ENCODE measurements at regions not wholly inside any gene's neighbourhood (a gene's known extent, or its start where the extent isn't known, plus 50 kb on each side); places are given as distances from the start of the nearest gene placed in this dataset.

DNA sequence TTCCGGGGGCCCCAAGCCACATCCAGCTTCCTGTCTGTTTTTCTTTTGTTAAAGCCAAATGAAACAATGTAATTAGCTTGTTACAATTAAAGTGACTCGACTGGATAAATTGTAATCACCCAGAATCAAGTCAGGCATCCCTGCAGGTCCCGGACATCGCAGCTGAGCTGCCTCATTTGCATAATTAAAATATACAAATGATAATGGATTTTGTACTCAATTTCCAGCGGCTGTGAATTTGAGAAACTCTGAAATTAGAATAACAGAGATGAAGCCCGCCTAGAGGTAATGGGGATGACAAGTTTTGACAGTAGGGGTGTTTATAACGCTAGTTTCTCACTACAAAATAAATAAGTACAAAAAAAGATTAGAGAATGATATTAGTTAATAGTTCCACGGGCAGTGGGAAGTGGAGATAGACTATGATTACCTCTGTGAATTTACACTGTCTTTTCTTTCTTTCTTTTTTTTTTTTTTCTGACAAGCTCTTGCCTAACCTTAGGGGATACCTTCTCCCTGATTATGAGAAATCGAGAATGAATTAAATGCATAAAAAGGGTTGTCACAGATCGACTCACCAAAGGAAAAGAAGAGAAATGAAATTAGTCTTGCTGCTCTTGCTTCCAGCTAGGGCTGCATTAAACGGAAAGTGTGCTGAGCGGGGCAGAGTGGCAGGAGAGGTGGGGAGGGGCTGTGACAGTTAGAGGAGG, 82.6 kb upstream of the SKOR2 start:
- DNase-seq (ENCODE audit: low read depth) = no peak

DNA sequence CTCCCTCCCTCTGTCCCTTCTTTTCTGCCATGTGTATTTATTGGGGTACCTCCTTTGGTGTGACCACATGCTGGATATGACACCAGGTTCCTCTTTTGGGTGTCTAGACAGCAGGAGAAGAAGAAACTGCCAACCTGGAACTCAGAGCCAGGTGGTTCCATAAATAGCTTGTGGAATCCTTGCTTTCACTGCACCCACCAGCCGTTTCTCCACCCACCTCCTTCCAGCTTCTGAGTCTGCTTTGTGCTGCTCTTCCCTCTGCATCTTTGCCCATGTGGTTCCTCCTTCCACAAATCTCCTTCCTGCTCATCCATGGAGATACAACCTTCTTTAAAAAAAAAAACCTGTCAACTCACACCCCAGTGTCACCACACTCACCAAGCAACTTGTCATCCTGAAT, 80.2 kb upstream of the SKOR2 start:
- no peak for DNase-seq (ENCODE audit: low read depth)

DNA sequence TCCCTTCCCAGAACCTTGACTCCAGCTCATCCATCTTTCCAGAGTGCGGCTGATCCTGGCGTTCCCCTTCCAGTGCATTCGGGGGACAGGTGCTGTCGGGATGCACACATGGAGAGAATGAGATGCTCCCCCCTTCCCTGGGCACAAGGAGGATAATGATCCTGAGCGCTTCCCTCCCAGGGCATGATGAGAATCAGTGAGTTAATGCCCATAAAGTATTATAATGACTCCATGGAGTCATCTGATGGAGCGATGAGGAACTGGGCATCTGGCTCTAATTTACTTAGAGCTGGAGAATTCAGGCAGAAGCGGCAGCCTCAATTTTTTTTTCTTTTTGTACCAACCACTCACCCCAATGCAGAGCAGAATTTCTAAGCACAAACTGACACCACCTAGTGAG, 79.6 kb upstream of the SKOR2 start:
- no peak for DNase-seq (ENCODE audit: low read depth)

DNA sequence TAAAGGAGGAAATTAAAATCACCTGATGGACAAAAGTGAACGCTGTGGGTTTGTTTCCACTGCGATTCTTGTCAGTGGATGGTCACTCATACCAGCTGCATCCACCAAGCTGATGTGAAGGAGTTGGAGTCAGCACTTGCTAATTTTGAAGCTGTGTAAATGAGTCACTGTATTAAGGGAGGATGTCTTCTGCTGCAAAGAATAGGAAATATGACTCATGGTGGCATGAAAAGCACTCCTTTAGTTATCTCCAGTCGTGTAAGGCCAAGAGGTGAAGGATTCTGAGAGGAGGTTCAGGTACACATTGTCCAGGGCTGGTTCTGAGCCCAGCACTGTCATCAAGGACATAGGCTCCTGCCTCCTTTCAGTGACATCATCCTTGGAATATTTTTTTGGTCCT, 71.7 kb upstream of the SKOR2 start:
- DNase-seq (ENCODE audit: low read depth) = no peak

DNA sequence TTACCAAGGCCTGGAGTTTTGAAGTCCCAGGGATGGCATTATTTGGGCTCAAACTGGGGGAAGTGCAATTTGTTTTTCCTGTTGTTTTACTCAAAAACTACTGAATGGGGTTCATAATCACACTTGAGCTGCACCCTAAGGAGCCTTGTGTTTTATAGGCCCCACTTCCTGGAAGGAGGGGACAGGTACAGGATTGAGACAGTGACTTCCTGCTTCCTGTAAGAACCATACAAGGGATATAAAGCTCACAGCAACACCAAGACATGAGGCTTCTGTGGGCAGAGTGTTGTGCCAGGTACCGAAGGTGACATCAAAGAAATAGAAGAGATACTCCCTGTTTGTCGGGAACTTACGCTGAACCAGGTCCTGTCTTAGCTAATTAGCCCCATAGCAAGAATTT, 70.4 kb upstream of the SKOR2 start:
- no peak for DNase-seq (ENCODE audit: low read depth)

DNA sequence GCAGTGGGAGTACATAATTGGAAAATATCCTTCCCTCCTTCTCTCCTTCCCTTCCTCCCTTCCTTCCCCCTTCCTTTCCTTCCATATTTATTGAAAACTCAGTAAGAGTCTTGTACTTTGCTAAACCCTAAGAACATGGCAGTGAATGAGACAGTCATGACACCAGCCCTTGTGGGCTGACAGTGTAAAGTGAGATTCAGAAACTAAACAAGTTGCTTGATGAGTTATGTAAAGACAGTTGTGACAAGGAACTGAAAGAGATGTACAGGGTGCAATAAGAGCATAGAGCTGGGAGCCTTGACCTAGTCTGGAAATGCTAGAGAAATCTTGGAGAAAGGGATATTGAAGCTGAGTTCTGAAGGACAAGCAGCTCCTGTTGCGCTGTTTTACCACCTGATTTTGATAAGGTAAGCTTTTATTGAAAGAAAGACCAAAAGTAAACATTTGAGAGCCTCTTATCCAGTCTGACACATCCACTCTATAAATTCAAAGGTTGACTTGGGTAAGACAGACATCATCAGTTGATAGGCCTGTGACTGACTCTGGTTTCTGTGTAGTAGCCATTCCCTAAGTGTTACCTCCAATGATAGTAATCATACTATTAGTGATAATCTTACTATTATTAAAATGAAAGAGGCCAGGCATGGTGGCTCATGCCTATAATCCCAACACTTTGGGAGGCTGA, 66.5 kb upstream of the SKOR2 start:
- DNase-seq (ENCODE audit: low read depth) = no peak

DNA sequence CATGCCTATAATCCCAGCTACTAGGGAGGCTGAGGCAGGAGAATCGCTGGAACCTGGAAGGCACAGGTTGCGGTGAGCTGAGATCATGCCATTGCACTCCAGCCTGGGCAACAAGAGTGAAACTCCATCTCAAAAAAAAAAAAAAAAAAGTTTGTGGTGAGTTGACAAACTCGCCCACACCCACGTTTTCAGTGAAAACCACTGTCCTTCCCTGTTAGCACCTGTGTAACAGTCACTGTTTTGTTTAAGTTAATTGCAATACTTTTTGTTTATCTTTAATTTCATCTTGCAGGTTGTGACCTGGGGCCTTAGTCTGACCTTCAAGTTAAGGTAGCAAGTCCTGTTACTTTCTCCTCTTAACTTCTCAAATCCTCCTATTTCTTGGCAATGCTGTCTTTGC, 65.5 kb upstream of the SKOR2 start:
- DNase-seq (ENCODE audit: low read depth) = no peak

DNA sequence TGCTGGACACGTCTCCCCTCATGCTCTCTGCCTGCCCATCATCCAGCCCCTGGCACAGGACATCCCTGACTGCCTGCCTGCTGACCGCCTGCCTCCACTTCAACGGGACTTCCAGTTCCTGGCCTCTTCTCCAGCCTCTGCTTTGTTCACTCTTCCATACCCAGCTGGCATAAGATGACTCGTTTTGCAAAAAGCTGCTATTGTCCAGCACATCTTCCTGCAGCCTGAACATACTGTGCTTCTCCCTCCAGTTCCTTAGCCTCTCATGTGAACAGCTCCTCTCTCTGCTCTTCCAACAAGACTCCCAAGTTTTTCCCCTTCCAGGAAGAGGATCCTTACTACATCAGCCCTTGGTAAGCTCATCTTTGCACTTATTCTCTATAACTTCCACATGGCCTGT, 62.4 kb upstream of the SKOR2 start:
- no peak for DNase-seq (ENCODE audit: low read depth)

DNA sequence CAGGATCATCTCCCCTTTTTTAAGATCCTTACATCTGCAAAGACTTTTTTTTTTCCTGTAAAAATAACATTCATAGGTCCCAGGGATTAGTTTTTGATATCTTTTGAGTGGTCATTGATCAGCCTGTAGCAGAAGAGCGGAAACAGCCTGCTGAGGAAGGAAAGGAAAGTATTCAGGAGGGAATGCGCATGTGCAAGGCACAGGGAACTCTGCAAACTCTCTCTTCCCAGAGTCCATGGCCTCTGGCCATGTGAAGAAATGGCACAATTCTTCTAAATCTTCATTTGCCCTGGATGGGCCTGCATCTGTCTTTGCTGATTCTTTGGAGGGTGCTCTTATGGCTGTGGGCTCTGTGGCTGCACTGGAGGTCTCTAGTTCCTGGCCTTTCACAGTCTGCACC, 60.1 kb upstream of the SKOR2 start:
- DNase-seq (ENCODE audit: low read depth) = no peak
